Adrenal gland (tissue), 5 donors: ENCODE measurements at regions not wholly inside any gene's neighbourhood (a gene's known extent, or its start where the extent isn't known, plus 50 kb on each side); places are given as distances from the start of the nearest gene placed in this dataset.

Experiments used
- CTCF ChIP-seq, 6 experiments: fragments of 450-650 bp in 4 of 6; fragments of 200-600 bp in 2 of 6; sonication (generic) in 1 of 6; IDR thresholded peaks; 1 replicate in 5 of 6; 2 replicates in 1 of 6; pipeline versions ENCODE4 v1.5.1 to v1.8.0; 2016 to 2021; ENCODE audit warnings: antibody characterized with exemption in 6 of 6, mild to moderate bottlenecking in 2 of 6, moderate library complexity in 1 of 6
- POLR2A ChIP-seq, 2 donors: fragments of 450-650 bp; IDR thresholded peaks; one replicate each; pipeline ENCODE4 v1.6.1; 2017; ENCODE audit warnings: antibody characterized with exemption in 2 of 2, mild to moderate bottlenecking in 2 of 2, moderate library complexity in 1 of 2
- donor health status: DM: no; HTN: no; CAD: no.

- TF ChIP-seq CTCF (IDR thresholded peaks at IDR 0.05) (no peak), POLR2A (IDR thresholded peaks at IDR 0.05) (no peak)
These were observed 62.2 kb downstream of the KCNE4 start for GRCh38 chr2:223114170-223114569.
